GM12878 (cell line): ENCODE measurements at regions not wholly inside any gene's neighbourhood (a gene's known extent, or its start where the extent isn't known, plus 50 kb on each side); places are given as distances from the start of the nearest gene placed in this dataset.

ENCODE experiments used
- ATAC-seq: fragments of 200-7000 bp; cut with Tn5 transposase; 3 replicates; pipeline ENCODE4 v1.9.1; 2020; ENCODE audit warnings: mild to moderate bottlenecking, moderate library complexity
- BruUV-seq: library from RNA; stranded (reverse); fragments of 400-500 nt; replicated peaks from 2 replicates; lab custom pipeline; 2021; lab: Mats Ljungman, UMichigan
- CTCF ChIA-PET: fragments of 300-600 bp; sonication (Branson Sonifier 250); formaldehyde crosslinking; extraction: SDS; loops from one replicate; lab custom pipeline; 2021; ENCODE audit warnings: inconsistent platforms; lab: Yijun Ruan, JAX
- POLR2A ChIA-PET: fragments of 350-600 bp; formaldehyde crosslinking; extraction: SDS; loops from one replicate; lab custom pipeline; 2021; ENCODE audit warnings: inconsistent platforms; lab: Charles Lee
- RAD21 ChIA-PET: fragments of 300-600 bp; sonication (Branson Sonifier 250); formaldehyde crosslinking; loops from one replicate; lab custom pipeline; 2023; ENCODE audit warnings: antibody characterized with exemption; ENCODE audit not compliant: unreplicated experiment; lab: Charles Lee
- SMC1A ChIA-PET: fragments of 300-600 bp; sonication (Branson Sonifier 250); formaldehyde crosslinking; loops from one replicate; lab custom pipeline; 2023; ENCODE audit not compliant: unreplicated experiment, uncharacterized antibody; lab: Charles Lee
- DNase-seq: peaks from one replicate; pipeline ENCODE4 v3.0.0-alpha.2; 2011; ENCODE audit warnings: low read depth, low spot score
- FAIRE-seq: peaks from 3 replicates; lab custom pipeline; 2011; peaks lifted over from hg19 to GRCh38; lab: Jason Lieb, UNC
- H2AFZ ChIP-seq: 2 replicates; pipeline ENCODE4 v1.6.0; 2011; ENCODE audit warnings: low read depth, low read length, control low read depth; ENCODE audit not compliant: control insufficient read depth
- H3K27ac ChIP-seq: 2 replicates; pipeline ENCODE4 v1.5.1; 2011; ENCODE audit warnings: control low read depth; ENCODE audit not compliant: control insufficient read depth, insufficient read depth
- H3K27me3 ChIP-seq, 2 experiments: replicated peaks in 1 of 2; 2 replicates each; pipeline versions ENCODE4 v1.6.0 to v1.6.1; 2011; ENCODE audit warnings: low read length in 1 of 2; ENCODE audit not compliant: control insufficient read depth in 2 of 2, insufficient read depth in 2 of 2
- H3K36me3 ChIP-seq, 2 experiments: 2 replicates each; pipeline ENCODE4 v1.5.1; 2011; ENCODE audit warnings: low read length in 1 of 2; ENCODE audit not compliant: control insufficient read depth in 2 of 2, insufficient read depth in 2 of 2
- H3K4me1 ChIP-seq: 2 replicates; pipeline ENCODE4 v1.6.1; 2011; ENCODE audit warnings: mild to moderate bottlenecking, low read length, moderate library complexity, mixed read lengths; ENCODE audit not compliant: control insufficient read depth, insufficient read depth
- H3K4me2 ChIP-seq: 2 replicates; pipeline ENCODE4 v1.6.0; 2011; ENCODE audit warnings: control low read depth; ENCODE audit not compliant: control insufficient read depth, insufficient read depth
- H3K4me3 ChIP-seq: fragments of 200-600 bp; sonication (generic); 2 replicates; pipeline ENCODE4 v1.5.1; 2016
- H3K79me2 ChIP-seq: 2 replicates; pipeline ENCODE4 v1.6.0; 2011; ENCODE audit warnings: low read length; ENCODE audit not compliant: control insufficient read depth, insufficient read depth
- H3K9ac ChIP-seq: 2 replicates; pipeline ENCODE4 v1.8.0; 2011; ENCODE audit warnings: low read length, control low read depth, mixed read lengths; ENCODE audit not compliant: control insufficient read depth, insufficient read depth
- H3K9me3 ChIP-seq: replicated peaks from 3 replicates; pipeline ENCODE4 v1.5.1; 2011; ENCODE audit warnings: mild to moderate bottlenecking, low read length; ENCODE audit not compliant: control insufficient read depth, insufficient read depth
- H4K20me1 ChIP-seq: 2 replicates; pipeline ENCODE4 v1.6.0; 2011; ENCODE audit not compliant: control insufficient read depth, insufficient read depth
- CBX5 ChIP-seq: sonication (generic); IDR thresholded peaks from 2 replicates; pipeline ENCODE4 v1.6.1; 2016; ENCODE audit warnings: low read depth, moderate library complexity, mild to moderate bottlenecking, inconsistent platforms
- KDM1A ChIP-seq: fragments of 200-600 bp; sonication (generic); IDR thresholded peaks from 2 replicates; pipeline ENCODE4 v1.6.1; 2016; ENCODE audit warnings: borderline replicate concordance
- RB1 ChIP-seq: fragments of 450-650 bp; formaldehyde crosslinking; IDR thresholded peaks from 2 replicates; pipeline ENCODE4 v1.6.1; 2017; ENCODE audit warnings: mild to moderate bottlenecking, borderline replicate concordance
- RBBP5 ChIP-seq: fragments of 200-600 bp; sonication (generic); conservative IDR thresholded peaks from 2 replicates; pipeline ENCODE4 v1.6.1; 2016
- TAF1 ChIP-seq: IDR thresholded peaks from 2 replicates; pipeline ENCODE4 v1.6.1; 2011; ENCODE audit warnings: mild to moderate bottlenecking, low read depth, low read length, borderline replicate concordance
- WGBS: methylation state at CpG from one replicate; pipeline ENCODE4 v1.1.6; 2016; ENCODE audit warnings: low lambda C conversion rate; ENCODE audit not compliant: insufficient replicate concordance, insufficient coverage; ENCODE audit errors: missing lambda C conversion rate; 5-methylcytosine and 5-hydroxymethylcytosine counted together
- in situ Hi-C: fragments of 300-500 bp; cut with MboI; formaldehyde crosslinking; loops from 9 replicates; pipeline ENCODE4 v1.14.3; 2018; ENCODE audit warnings: mixed read lengths
- intact Hi-C: fragments of 100-400 bp; cut with micrococcal nuclease; formaldehyde crosslinking; loops from one replicate; pipeline ENCODE4 v1.14.2; 2022; ENCODE audit not compliant: unreplicated experiment
- TF ChIP-seq, protein P1 (sequence below): fragments of 450-650 bp; formaldehyde crosslinking; IDR thresholded peaks from 2 replicates; pipeline ENCODE4 v1.5.0; 2022; ENCODE audit warnings: mild to moderate bottlenecking, missing genetic modification characterization

GRCh38 chr2:236802862-236803261, 233.2 kb downstream of the ACKR3 start:
- H3K4me2 ChIP-seq, result no peak overlapping the region
- POLR2A ChIA-PET, result no interaction called here

More at GRCh38 chr2:236802862-236803261, 233.2 kb downstream of the ACKR3 start:
- FAIRE-seq, result no peak
- H3K4me1 ChIP-seq, result no peaks in the 10 kb centered on the region
- peaks cover 2 to 3% of the 10 kb centered on the region in 2 experiments; a peak in 2 of 4 replicates for H3K27me3 ChIP-seq
- ATAC-seq, result no peak
- H3K79me2 ChIP-seq, result no peaks in the 10 kb centered on the region
- in situ Hi-C loops, result no loop called here
- WGBS, result 2% methylated on average over 6 of the region's 6 CpGs
- no peak overlapping the region for H3K9ac ChIP-seq
- RAD21 ChIA-PET, result no interaction called here
- no peak overlapping the region for H3K4me3 ChIP-seq
- intact Hi-C loops, result no loop called here
- H2AFZ ChIP-seq, result no peak overlapping the region
- H3K27ac ChIP-seq, result no peak overlapping the region
- no peak for TF ChIP-seq KDM1A
- no peak for TF ChIP-seq RBBP5
- TF ChIP-seq, protein P1, sequence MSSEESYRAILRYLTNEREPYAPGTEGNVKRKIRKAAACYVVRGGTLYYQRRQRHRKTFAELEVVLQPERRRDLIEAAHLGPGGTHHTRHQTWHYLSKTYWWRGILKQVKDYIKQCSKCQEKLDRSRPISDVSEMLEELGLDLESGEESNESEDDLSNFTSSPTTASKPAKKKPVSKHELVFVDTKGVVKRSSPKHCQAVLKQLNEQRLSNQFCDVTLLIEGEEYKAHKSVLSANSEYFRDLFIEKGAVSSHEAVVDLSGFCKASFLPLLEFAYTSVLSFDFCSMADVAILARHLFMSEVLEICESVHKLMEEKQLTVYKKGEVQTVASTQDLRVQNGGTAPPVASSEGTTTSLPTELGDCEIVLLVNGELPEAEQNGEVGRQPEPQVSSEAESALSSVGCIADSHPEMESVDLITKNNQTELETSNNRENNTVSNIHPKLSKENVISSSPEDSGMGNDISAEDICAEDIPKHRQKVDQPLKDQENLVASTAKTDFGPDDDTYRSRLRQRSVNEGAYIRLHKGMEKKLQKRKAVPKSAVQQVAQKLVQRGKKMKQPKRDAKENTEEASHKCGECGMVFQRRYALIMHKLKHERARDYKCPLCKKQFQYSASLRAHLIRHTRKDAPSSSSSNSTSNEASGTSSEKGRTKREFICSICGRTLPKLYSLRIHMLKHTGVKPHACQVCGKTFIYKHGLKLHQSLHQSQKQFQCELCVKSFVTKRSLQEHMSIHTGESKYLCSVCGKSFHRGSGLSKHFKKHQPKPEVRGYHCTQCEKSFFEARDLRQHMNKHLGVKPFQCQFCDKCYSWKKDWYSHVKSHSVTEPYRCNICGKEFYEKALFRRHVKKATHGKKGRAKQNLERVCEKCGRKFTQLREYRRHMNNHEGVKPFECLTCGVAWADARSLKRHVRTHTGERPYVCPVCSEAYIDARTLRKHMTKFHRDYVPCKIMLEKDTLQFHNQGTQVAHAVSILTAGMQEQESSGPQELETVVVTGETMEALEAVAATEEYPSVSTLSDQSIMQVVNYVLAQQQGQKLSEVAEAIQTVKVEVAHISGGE (CRISPR knock-in tag), result no peak
- no peak for TF ChIP-seq TAF1
- no peak for TF ChIP-seq CBX5
- TF ChIP-seq RB1, result no peak
- H4K20me1 ChIP-seq, result no peaks in the 10 kb centered on the region
- no peaks in the 10 kb centered on the region for H3K36me3 ChIP-seq
- CTCF ChIA-PET, result no interaction called here
- no peaks in the 10 kb centered on the region; the same call in 2 of the 3 replicates for H3K9me3 ChIP-seq
- SMC1A ChIA-PET, result no interaction called here
- DNase-seq, result no peak
- BruUV-seq, result no TSS peak
